GM13976 (cell line): ENCODE measurements at regions not wholly inside any gene's neighbourhood (a gene's known extent, or its start where the extent isn't known, plus 50 kb on each side); places are given as distances from the start of the nearest gene placed in this dataset.

Source experiments
- DNase-seq: peaks from one replicate; pipeline ENCODE4 v3.0.0; 2012; ENCODE audit warnings: low spot score
- in situ Hi-C: fragments of 300-500 bp; cut with MboI; formaldehyde crosslinking; loops from one replicate; pipeline ENCODE4 v1.12.0; 2022; ENCODE audit warnings: low sequenced_read_pairs, mixed read lengths, inconsistent platforms; ENCODE audit not compliant: unreplicated experiment
- TF ChIP-seq, protein P1 (sequence below): IDR thresholded peaks from 2 replicates; pipeline ENCODE4 v1.5.1; 2012; ENCODE audit warnings: borderline replicate concordance, mild to moderate bottlenecking; ENCODE audit not compliant: insufficient read depth; ENCODE audit errors: extremely low read depth, missing control alignments, control extremely low read depth

DNA sequence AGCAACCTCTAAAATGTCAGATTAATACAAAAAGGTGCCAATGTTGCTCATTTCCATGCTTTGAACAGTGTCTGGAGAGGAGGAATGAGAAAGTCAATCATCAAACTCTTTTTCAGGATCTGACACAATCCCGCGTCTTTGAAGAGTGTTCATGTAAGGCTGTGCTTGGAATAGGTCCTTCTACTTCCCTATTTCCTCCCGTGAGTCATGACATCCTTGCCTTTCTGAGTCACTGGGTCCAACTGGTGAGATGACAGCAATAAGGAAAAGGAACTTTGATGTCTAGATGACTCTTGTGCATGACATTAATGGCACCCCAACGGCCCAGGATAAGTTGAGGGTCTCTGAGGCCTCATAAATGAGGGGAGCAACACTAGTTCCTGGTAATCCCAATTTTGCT lies 109.0 kb upstream of the CELF4 start:
- TF ChIP-seq, protein P1, sequence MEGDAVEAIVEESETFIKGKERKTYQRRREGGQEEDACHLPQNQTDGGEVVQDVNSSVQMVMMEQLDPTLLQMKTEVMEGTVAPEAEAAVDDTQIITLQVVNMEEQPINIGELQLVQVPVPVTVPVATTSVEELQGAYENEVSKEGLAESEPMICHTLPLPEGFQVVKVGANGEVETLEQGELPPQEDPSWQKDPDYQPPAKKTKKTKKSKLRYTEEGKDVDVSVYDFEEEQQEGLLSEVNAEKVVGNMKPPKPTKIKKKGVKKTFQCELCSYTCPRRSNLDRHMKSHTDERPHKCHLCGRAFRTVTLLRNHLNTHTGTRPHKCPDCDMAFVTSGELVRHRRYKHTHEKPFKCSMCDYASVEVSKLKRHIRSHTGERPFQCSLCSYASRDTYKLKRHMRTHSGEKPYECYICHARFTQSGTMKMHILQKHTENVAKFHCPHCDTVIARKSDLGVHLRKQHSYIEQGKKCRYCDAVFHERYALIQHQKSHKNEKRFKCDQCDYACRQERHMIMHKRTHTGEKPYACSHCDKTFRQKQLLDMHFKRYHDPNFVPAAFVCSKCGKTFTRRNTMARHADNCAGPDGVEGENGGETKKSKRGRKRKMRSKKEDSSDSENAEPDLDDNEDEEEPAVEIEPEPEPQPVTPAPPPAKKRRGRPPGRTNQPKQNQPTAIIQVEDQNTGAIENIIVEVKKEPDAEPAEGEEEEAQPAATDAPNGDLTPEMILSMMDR: no peak
- in situ Hi-C loops: no loop called here

DNA sequence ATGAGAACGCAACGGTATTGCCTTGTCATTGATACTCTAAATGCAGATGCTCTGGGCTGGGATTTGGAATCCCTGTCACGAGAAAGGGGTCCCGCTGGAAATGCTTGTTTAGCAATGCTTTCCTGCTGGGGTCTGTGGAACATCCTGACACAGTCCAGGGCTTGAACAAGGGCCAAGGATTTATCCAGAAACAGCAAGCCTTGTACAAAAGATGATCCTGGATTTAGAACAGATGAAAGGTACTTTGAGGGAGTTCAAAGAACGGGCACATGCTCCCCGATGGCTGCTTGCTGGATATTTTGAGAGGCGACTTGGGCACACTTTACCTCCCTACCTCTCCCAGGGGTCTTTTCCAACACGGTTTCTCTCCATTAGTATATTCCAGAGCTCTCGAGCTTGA lies 108.1 kb upstream of the CELF4 start:
- TF ChIP-seq, protein P1: no peak
- no peak for DNase-seq
- in situ Hi-C loops: no loop called here

More for the DNA sequence above, 109.0 kb upstream of the CELF4 start:
- DNase-seq: no peak

DNA sequence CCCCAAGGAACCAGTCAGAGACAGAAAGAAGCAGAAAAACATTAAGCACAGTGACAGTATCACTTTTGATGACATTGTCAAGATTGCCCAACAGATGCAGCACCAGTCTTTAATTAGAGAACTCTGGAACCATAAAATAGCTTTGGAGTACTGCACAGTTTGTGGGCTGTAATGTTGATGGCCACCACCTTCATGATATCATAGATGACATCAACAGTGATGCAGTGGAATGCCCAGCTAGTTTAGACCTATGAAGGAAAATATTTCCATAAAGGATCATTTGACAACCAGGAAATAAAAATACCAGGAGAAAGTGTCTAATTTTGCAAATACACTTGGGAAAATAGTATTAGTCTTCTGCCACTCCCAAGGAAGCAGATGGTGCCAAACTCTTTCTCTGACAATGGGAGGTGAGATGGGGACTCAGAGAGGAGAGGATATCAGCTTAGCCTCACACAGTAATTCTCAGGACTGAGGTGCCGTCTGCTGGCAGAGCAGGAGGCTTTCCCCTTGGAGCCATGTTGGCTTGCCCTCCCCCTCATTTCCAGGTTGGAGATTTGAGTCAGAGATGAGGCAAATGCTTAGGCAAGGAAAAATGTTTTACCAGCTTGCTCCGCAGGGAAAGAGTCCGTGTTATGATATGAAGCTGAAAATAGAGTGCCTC lies 107.5 kb upstream of the CELF4 start:
- in situ Hi-C loops: no loop called here
- TF ChIP-seq, protein P1: no peak
- DNase-seq: no peak

DNA sequence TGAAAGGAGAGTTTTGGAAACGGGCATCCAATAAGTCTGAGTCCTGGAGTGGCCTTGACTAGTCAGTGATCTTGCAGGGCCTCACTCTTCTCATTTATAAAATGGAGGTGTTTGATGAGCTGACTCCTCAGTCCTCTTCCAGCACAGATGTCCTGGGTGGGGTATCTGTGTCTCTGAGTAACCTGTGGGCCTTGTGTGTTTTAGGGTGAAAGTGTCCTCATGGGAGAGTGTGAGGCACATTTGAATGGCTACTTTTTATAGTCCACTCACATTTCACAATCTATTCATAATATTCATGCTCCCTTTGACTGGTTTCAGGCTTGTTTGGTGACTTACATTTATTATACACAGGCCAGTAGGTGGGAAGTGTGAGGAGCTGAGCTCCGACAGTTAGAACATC lies 106.4 kb upstream of the CELF4 start:
- TF ChIP-seq, protein P1: no peak
- in situ Hi-C loops: no loop called here
- DNase-seq: no peak

DNA sequence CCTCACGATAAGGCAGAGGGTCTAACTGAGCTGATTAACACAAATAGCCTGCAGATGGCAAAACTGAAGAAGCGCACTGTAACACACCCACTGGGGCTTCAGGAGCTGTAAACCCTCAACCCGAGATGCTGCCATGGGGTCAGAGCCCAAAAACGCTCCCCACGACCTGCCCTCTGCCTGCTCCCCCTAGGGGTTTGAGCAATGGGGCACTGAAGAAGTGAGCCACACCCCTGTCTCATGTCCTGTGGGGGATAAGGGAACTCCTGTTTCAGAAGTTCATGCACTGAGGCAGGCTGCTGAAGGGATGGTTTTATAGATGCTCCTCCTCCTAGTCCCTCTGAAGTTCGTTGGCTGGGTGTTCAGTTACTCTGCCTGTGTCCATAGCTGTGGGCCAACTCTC lies 105.9 kb upstream of the CELF4 start:
- DNase-seq: no peak
- in situ Hi-C loops: no loop called here
- TF ChIP-seq, protein P1: no peak

DNA sequence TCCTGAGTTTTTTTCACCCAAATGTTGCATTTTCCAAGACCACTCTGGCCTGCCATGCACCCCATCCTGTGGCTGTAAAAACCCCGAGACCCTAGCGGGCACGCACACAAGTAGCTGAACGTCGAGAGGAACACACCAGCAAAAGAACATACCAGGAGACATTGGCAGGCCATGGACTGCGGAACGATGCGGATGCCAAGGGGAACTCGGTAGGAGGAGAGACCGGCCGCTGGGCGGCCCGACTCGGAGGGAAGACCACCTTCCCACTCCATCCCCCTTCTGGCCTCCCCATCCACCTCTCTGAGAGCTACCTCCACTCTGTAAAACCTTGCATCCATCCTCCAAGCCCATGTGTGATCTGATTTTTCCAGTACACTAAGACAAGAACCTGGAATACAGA lies 105.5 kb upstream of the CELF4 start:
- in situ Hi-C loops: no loop called here
- TF ChIP-seq, protein P1: no peak

More for the DNA sequence above, 105.5 kb upstream of the CELF4 start:
- DNase-seq: no peak
